GM23338 (cell line): ENCODE measurements at regions not wholly inside any gene's neighbourhood (a gene's known extent, or its start where the extent isn't known, plus 50 kb on each side); places are given as distances from the start of the nearest gene placed in this dataset.

Experiments used
- ATAC-seq: fragments of 200-7000 bp; cut with Tn5 transposase; 3 replicates; pipeline ENCODE4 v1.9.1; 2020
- DNase-seq: peaks from one replicate; pipeline ENCODE4 v3.0.0-alpha.2; 2015; ENCODE audit warnings: low spot score
- H2AFZ ChIP-seq: fragments of 200-600 bp; sonication (generic); 2 replicates; pipeline ENCODE4 v1.8.0; 2016; ENCODE audit warnings: antibody characterized with exemption, mild to moderate bottlenecking, moderate library complexity
- H3F3A ChIP-seq: fragments of 200-600 bp; sonication (generic); replicated peaks from 2 replicates; pipeline ENCODE4 v1.8.0; 2017; ENCODE audit warnings: antibody characterized with exemption, mixed run types, low read depth
- H3K27ac ChIP-seq: fragments of 200-600 bp; sonication (generic); 2 replicates; pipeline ENCODE4 v1.6.1; 2016; ENCODE audit warnings: low read depth
- H3K27me3 ChIP-seq: fragments of 200-600 bp; sonication (generic); 2 replicates; pipeline ENCODE4 v1.8.0; 2016; ENCODE audit warnings: mild to moderate bottlenecking, mixed run types, moderate library complexity; ENCODE audit not compliant: insufficient read depth
- H3K36me3 ChIP-seq: fragments of 200-600 bp; sonication (generic); 2 replicates; pipeline ENCODE4 v1.8.0; 2016; ENCODE audit warnings: mild to moderate bottlenecking; ENCODE audit not compliant: insufficient read depth
- H3K4me1 ChIP-seq: fragments of 200-600 bp; sonication (generic); 2 replicates; pipeline ENCODE4 v1.8.0; 2016; ENCODE audit warnings: mild to moderate bottlenecking, moderate library complexity; ENCODE audit not compliant: insufficient read depth
- H3K4me2 ChIP-seq: fragments of 200-600 bp; sonication (generic); 2 replicates; pipeline ENCODE4 v1.7.1; 2017; ENCODE audit warnings: mixed run types
- H3K4me3 ChIP-seq: fragments of 200-600 bp; sonication (generic); 2 replicates; pipeline ENCODE4 v1.6.1; 2016; ENCODE audit warnings: mixed run types
- H3K79me2 ChIP-seq: fragments of 200-600 bp; sonication (generic); replicated peaks from 2 replicates; pipeline ENCODE4 v1.8.0; 2017; ENCODE audit warnings: mild to moderate bottlenecking; ENCODE audit not compliant: insufficient read depth
- H3K9me2 ChIP-seq: fragments of 200-600 bp; sonication (generic); 2 replicates; pipeline ENCODE4 v1.8.0; 2017; ENCODE audit not compliant: insufficient read depth
- H4K20me1 ChIP-seq: fragments of 200-600 bp; sonication (generic); replicated peaks from 2 replicates; pipeline ENCODE4 v1.8.0; 2017; ENCODE audit warnings: mild to moderate bottlenecking; ENCODE audit not compliant: insufficient read depth
- H3K27ac Mint-ChIP-seq: 2 replicates; pipeline ENCODE4 v1.8.0; 2020; ENCODE audit warnings: inconsistent platforms, mild to moderate bottlenecking, moderate library complexity, mixed read lengths
- H3K27me3 Mint-ChIP-seq: 3 replicates; pipeline ENCODE4 v1.8.0; 2022; ENCODE audit warnings: low read depth, mild to moderate bottlenecking, moderate library complexity, mixed read lengths, inconsistent platforms; ENCODE audit not compliant: insufficient read depth, poor library complexity
- H3K36me3 Mint-ChIP-seq: 3 replicates; pipeline ENCODE4 v1.8.0; 2021; ENCODE audit warnings: low read depth, mild to moderate bottlenecking, inconsistent platforms, moderate library complexity, mixed read lengths
- H3K4me1 Mint-ChIP-seq: 3 replicates; pipeline ENCODE4 v1.8.0; 2020; ENCODE audit warnings: mild to moderate bottlenecking, inconsistent platforms, mixed read lengths
- H3K4me3 Mint-ChIP-seq: 3 replicates; pipeline ENCODE4 v1.8.0; 2021; ENCODE audit warnings: moderate library complexity, mild to moderate bottlenecking, inconsistent platforms, mixed read lengths
- H3K9me3 Mint-ChIP-seq: 3 replicates; pipeline ENCODE4 v1.8.0; 2020; ENCODE audit warnings: moderate library complexity, mild to moderate bottlenecking, inconsistent platforms, mixed read lengths
- CREB1 ChIP-seq: fragments of 250-450 bp; sonication (Bioruptor Pico); IDR thresholded peaks from 2 replicates; pipeline ENCODE4 v1.5.0; 2020; ENCODE audit warnings: low read depth, mild to moderate bottlenecking, moderate library complexity
- ETS1 ChIP-seq: IDR thresholded peaks from 2 replicates; pipeline ENCODE4 v1.6.1; 2016; ENCODE audit warnings: antibody characterized with exemption
- EZH2 ChIP-seq: fragments of 200-600 bp; sonication (generic); IDR thresholded peaks from one replicate; pipeline ENCODE4 v1.8.0; 2017; ENCODE audit warnings: antibody characterized with exemption, mild to moderate bottlenecking, low read depth; ENCODE audit not compliant: unreplicated experiment
- EZH2phosphoT487 ChIP-seq: fragments of 200-600 bp; sonication (generic); IDR thresholded peaks from one replicate; pipeline ENCODE4 v1.8.1; 2018; ENCODE audit warnings: antibody characterized with exemption; ENCODE audit not compliant: unreplicated experiment
- JUNB ChIP-seq: IDR thresholded peaks from one replicate; pipeline ENCODE4 v1.6.1; 2016; ENCODE audit warnings: antibody characterized with exemption; ENCODE audit not compliant: unreplicated experiment
- NANOG ChIP-seq: IDR thresholded peaks from 2 replicates; pipeline ENCODE4 v1.6.1; 2016; ENCODE audit warnings: antibody characterized with exemption, borderline replicate concordance
- POLR2AphosphoS5 ChIP-seq: IDR thresholded peaks from 2 replicates; pipeline ENCODE4 v1.6.1; 2016; ENCODE audit warnings: antibody characterized with exemption, low read depth
- STAT1 ChIP-seq: IDR thresholded peaks from one replicate; pipeline ENCODE4 v1.6.1; 2016; ENCODE audit warnings: antibody characterized with exemption; ENCODE audit not compliant: unreplicated experiment
- ZNF114 ChIP-seq: fragments of 250-450 bp; sonication (Bioruptor Pico); IDR thresholded peaks from 2 replicates; pipeline ENCODE4 v1.5.0; 2020; ENCODE audit warnings: mild to moderate bottlenecking, moderate library complexity
- ZNF331 ChIP-seq: fragments of 250-450 bp; sonication (Bioruptor Pico); IDR thresholded peaks from 2 replicates; pipeline ENCODE4 v1.5.0; 2020; ENCODE audit warnings: low read depth, mild to moderate bottlenecking, moderate library complexity
- ZNF462 ChIP-seq: fragments of 250-450 bp; sonication (Bioruptor Pico); IDR thresholded peaks from 2 replicates; pipeline ENCODE4 v1.5.0; 2020; ENCODE audit warnings: mild to moderate bottlenecking, moderate library complexity
- TF ChIP-seq, protein P1 (sequence below), 2 experiments: fragments of 200-600 bp in 1 of 2; sonication (generic) in 1 of 2; conservative IDR thresholded peaks; 2 replicates each; pipeline versions ENCODE4 v1.5.1 to v1.6.1; 2016 to 2017; ENCODE audit warnings: antibody characterized with exemption in 2 of 2, low read depth in 2 of 2, mild to moderate bottlenecking in 2 of 2, moderate library complexity in 1 of 2
- TF ChIP-seq, protein P2 (sequence below): IDR thresholded peaks from one replicate; pipeline ENCODE4 v1.6.1; 2018; ENCODE audit warnings: antibody characterized with exemption; ENCODE audit not compliant: unreplicated experiment

- Mint-ChIP-seq H3K4me1 (no peaks in the 10 kb centered on the region), H3K27me3 (no peaks in the 10 kb centered on the region), H3K27ac (no peak overlapping the region), H3K4me3 (no peak overlapping the region), H3K9me3 (peaks cover 4% of the 10 kb centered on the region), H3K36me3 (no peaks in the 10 kb centered on the region; the same call in 2 of the 3 replicates)
- Histone ChIP-seq H2AFZ (no peak overlapping the region), H3K27me3 (no peaks in the 10 kb centered on the region), H3K79me2 (no peaks in the 10 kb centered on the region), H3K4me2 (no peak overlapping the region), H3K36me3 (no peaks in the 10 kb centered on the region), H3K27ac (no peak overlapping the region), H3F3A (0 out of 2 replicates have a peak, but pooled peaks cover 3% of the 10 kb centered on the region), H4K20me1 (no peaks in the 10 kb centered on the region), H3K4me3 (no peak overlapping the region), H3K4me1 (no peaks in the 10 kb centered on the region), H3K9me2 (no peaks in the 10 kb centered on the region)
- DNase-seq (no peak), ATAC-seq (no peak)
- TF ChIP-seq EZH2phosphoT487 (no peak), POLR2AphosphoS5 (no peak), ZNF331 (CRISPR knock-in tag) (no peak), EZH2 (no peak), JUNB (no peak), STAT1 (no peak), CREB1 (no peak), ZNF114 (CRISPR knock-in tag) (no peak), NANOG (no peak), ZNF462 (CRISPR knock-in tag) (no peak), ETS1 (no peak)
- TF ChIP-seq, protein P1, sequence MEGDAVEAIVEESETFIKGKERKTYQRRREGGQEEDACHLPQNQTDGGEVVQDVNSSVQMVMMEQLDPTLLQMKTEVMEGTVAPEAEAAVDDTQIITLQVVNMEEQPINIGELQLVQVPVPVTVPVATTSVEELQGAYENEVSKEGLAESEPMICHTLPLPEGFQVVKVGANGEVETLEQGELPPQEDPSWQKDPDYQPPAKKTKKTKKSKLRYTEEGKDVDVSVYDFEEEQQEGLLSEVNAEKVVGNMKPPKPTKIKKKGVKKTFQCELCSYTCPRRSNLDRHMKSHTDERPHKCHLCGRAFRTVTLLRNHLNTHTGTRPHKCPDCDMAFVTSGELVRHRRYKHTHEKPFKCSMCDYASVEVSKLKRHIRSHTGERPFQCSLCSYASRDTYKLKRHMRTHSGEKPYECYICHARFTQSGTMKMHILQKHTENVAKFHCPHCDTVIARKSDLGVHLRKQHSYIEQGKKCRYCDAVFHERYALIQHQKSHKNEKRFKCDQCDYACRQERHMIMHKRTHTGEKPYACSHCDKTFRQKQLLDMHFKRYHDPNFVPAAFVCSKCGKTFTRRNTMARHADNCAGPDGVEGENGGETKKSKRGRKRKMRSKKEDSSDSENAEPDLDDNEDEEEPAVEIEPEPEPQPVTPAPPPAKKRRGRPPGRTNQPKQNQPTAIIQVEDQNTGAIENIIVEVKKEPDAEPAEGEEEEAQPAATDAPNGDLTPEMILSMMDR (conservative IDR thresholded peaks at IDR 0.05; ENCODE audit: low read depth in 2 of 2), result no peak
- TF ChIP-seq, protein P2, sequence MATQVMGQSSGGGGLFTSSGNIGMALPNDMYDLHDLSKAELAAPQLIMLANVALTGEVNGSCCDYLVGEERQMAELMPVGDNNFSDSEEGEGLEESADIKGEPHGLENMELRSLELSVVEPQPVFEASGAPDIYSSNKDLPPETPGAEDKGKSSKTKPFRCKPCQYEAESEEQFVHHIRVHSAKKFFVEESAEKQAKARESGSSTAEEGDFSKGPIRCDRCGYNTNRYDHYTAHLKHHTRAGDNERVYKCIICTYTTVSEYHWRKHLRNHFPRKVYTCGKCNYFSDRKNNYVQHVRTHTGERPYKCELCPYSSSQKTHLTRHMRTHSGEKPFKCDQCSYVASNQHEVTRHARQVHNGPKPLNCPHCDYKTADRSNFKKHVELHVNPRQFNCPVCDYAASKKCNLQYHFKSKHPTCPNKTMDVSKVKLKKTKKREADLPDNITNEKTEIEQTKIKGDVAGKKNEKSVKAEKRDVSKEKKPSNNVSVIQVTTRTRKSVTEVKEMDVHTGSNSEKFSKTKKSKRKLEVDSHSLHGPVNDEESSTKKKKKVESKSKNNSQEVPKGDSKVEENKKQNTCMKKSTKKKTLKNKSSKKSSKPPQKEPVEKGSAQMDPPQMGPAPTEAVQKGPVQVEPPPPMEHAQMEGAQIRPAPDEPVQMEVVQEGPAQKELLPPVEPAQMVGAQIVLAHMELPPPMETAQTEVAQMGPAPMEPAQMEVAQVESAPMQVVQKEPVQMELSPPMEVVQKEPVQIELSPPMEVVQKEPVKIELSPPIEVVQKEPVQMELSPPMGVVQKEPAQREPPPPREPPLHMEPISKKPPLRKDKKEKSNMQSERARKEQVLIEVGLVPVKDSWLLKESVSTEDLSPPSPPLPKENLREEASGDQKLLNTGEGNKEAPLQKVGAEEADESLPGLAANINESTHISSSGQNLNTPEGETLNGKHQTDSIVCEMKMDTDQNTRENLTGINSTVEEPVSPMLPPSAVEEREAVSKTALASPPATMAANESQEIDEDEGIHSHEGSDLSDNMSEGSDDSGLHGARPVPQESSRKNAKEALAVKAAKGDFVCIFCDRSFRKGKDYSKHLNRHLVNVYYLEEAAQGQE, result no peak
These were observed 279.1 kb downstream of the ASMT start for GRCh38 chrX:1894026-1894294.
